ENCODE measurements at regions not wholly inside any gene's neighbourhood (a gene's known extent, or its start where the extent isn't known, plus 50 kb on each side); places are given as distances from the start of the nearest gene placed in this dataset.

- no peak for DNase-seq (ENCODE audit: low read depth)
- no peak overlapping the region for H3K4me3 ChIP-seq (ENCODE audit: low read depth, low read length)
- no peak for TF ChIP-seq CTCF (IDR thresholded peaks at IDR 0.05; ENCODE audit: insufficient read depth, low read depth, low read length)
Measured at GRCh38 chr1:69070660-69071373, 496.9 kb upstream of the LRRC7 start.

- H3K4me3 ChIP-seq (ENCODE audit: low read depth, low read length) = no peak overlapping the region
- no peak for TF ChIP-seq CTCF (IDR thresholded peaks at IDR 0.05; ENCODE audit: insufficient read depth, low read depth, low read length)
- no peak for DNase-seq (ENCODE audit: low read depth)
Measured at GRCh38 chr1:69073176-69073575, 494.5 kb upstream of the LRRC7 start.

GRCh38 chr1:69076631-69077030 is 491.1 kb upstream of the LRRC7 start:
- DNase-seq (ENCODE audit: low read depth) = no peak
- H3K4me3 ChIP-seq (ENCODE audit: low read depth, low read length) = no peak overlapping the region
- no peak for TF ChIP-seq CTCF (IDR thresholded peaks at IDR 0.05; ENCODE audit: insufficient read depth, low read depth, low read length)

- H3K4me3 ChIP-seq (ENCODE audit: low read depth, low read length) = no peak overlapping the region
- no peak for DNase-seq (ENCODE audit: low read depth)
- no peak for TF ChIP-seq CTCF (IDR thresholded peaks at IDR 0.05; ENCODE audit: insufficient read depth, low read depth, low read length)
Measured at GRCh38 chr1:69077198-69077597, 490.5 kb upstream of the LRRC7 start.

- no peak for TF ChIP-seq CTCF (IDR thresholded peaks at IDR 0.05; ENCODE audit: insufficient read depth, low read depth, low read length)
- no peak for DNase-seq (ENCODE audit: low read depth)
Measured at GRCh38 chr1:69077633-69078032, 490.1 kb upstream of the LRRC7 start.

GRCh38 chr1:69081668-69082067 is 486.1 kb upstream of the LRRC7 start:
- H3K4me3 ChIP-seq (ENCODE audit: low read depth, low read length) = no peak overlapping the region
- DNase-seq (ENCODE audit: low read depth) = no peak
- no peak for TF ChIP-seq CTCF (IDR thresholded peaks at IDR 0.05; ENCODE audit: insufficient read depth, low read depth, low read length)

More at GRCh38 chr1:69077633-69078032, 490.1 kb upstream of the LRRC7 start:
- H3K4me3 ChIP-seq (ENCODE audit: low read depth, low read length) = no peak overlapping the region

GRCh38 chr1:69082312-69082711 is 485.4 kb upstream of the LRRC7 start:
- no peak for DNase-seq (ENCODE audit: low read depth)
- H3K4me3 ChIP-seq (ENCODE audit: low read depth, low read length) = no peak overlapping the region
- TF ChIP-seq CTCF (IDR thresholded peaks at IDR 0.05; ENCODE audit: insufficient read depth, low read depth, low read length) = no peak
